H9 (cell line): ENCODE measurements at regions not wholly inside any gene's neighbourhood (a gene's known extent, or its start where the extent isn't known, plus 50 kb on each side); places are given as distances from the start of the nearest gene placed in this dataset.
"Not testable (repeated sequence)": the region's sequence is repeated elsewhere in the genome, so short reads cannot be mapped to it uniquely, and the experiment has no call there.

Experiments used
- DNase-seq: peaks from one replicate; pipeline ENCODE4 v3.0.0-alpha.2; 2017
- H2AFZ ChIP-seq: one replicate; pipeline ENCODE4 v1.6.1; 2013; ENCODE audit warnings: mild to moderate bottlenecking, low read length, control low read depth, moderate library complexity
- H2AK5ac ChIP-seq: 2 replicates; pipeline ENCODE4 v1.6.1; 2013; ENCODE audit warnings: low read length, control low read depth, mixed read lengths; ENCODE audit not compliant: insufficient read length
- H2BK120ac ChIP-seq: one replicate; pipeline ENCODE4 v1.6.1; 2013; ENCODE audit warnings: low read depth, mild to moderate bottlenecking, low read length, control low read depth, inconsistent platforms; ENCODE audit not compliant: poor library complexity, severe bottlenecking
- H2BK12ac ChIP-seq: 2 replicates; pipeline ENCODE4 v1.6.1; 2013; ENCODE audit warnings: low read length, control low read depth, mixed read lengths, low read depth; ENCODE audit not compliant: insufficient read length
- H2BK15ac ChIP-seq: 2 replicates; pipeline ENCODE4 v1.6.1; 2013; ENCODE audit warnings: low read depth, low read length, control low read depth
- H2BK20ac ChIP-seq: one replicate; pipeline ENCODE4 v1.6.1; 2013; ENCODE audit warnings: low read depth, mild to moderate bottlenecking, low read length, control low read depth, inconsistent platforms; ENCODE audit not compliant: poor library complexity, severe bottlenecking
- H2BK5ac ChIP-seq: 2 replicates; pipeline ENCODE4 v1.6.1; 2013; ENCODE audit warnings: low read length, control low read depth, mixed read lengths; ENCODE audit not compliant: insufficient read length
- H3K14ac ChIP-seq: 2 replicates; pipeline ENCODE4 v1.6.1; 2013; ENCODE audit warnings: low read length, control low read depth; ENCODE audit not compliant: insufficient read depth
- H3K18ac ChIP-seq: 2 replicates; pipeline ENCODE4 v1.6.1; 2013; ENCODE audit warnings: low read depth, mild to moderate bottlenecking, mixed read lengths, low read length, control low read depth; ENCODE audit not compliant: insufficient read length
- H3K23ac ChIP-seq: 2 replicates; pipeline ENCODE4 v1.6.1; 2013; ENCODE audit warnings: low read length, control low read depth, mixed read lengths, low read depth; ENCODE audit not compliant: insufficient read length
- H3K23me2 ChIP-seq: 2 replicates; pipeline ENCODE4 v1.6.1; 2013; ENCODE audit warnings: low read depth, mild to moderate bottlenecking, mixed read lengths, low read length, control low read depth; ENCODE audit not compliant: insufficient read length, poor library complexity, severe bottlenecking
- H3K27ac ChIP-seq: 2 replicates; pipeline ENCODE4 v1.5.1; 2013; ENCODE audit warnings: low read length, control low read depth, mixed read lengths, low read depth; ENCODE audit not compliant: insufficient read length
- H3K27me3 ChIP-seq: 2 replicates; pipeline ENCODE4 v1.6.1; 2013; ENCODE audit warnings: low read length, control low read depth, inconsistent platforms; ENCODE audit not compliant: insufficient read depth
- H3K4ac ChIP-seq: 2 replicates; pipeline ENCODE4 v1.6.1; 2013; ENCODE audit warnings: low read depth, mild to moderate bottlenecking, control low read depth, inconsistent platforms, low read length, moderate library complexity
- H3K4me1 ChIP-seq: 2 replicates; pipeline ENCODE4 v1.6.1; 2013; ENCODE audit warnings: low read length, control low read depth, inconsistent platforms; ENCODE audit not compliant: insufficient read depth
- H3K4me2 ChIP-seq: 2 replicates; pipeline ENCODE4 v1.6.1; 2013; ENCODE audit warnings: low read length, control low read depth, mixed read lengths; ENCODE audit not compliant: insufficient read length, insufficient read depth
- H3K56ac ChIP-seq: 2 replicates; pipeline ENCODE4 v1.6.1; 2013; ENCODE audit warnings: low read depth, mild to moderate bottlenecking, mixed read lengths, low read length, control low read depth; ENCODE audit not compliant: insufficient read length
- H3K79me1 ChIP-seq: 2 replicates; pipeline ENCODE4 v1.6.1; 2013; ENCODE audit warnings: low read depth, mild to moderate bottlenecking, moderate library complexity, low read length, control low read depth, inconsistent platforms; ENCODE audit not compliant: insufficient read depth, poor library complexity, severe bottlenecking
- H3K79me2 ChIP-seq: 2 replicates; pipeline ENCODE4 v1.6.1; 2013; ENCODE audit warnings: low read length, control low read depth, inconsistent platforms; ENCODE audit not compliant: insufficient read depth
- H3K9ac ChIP-seq: 2 replicates; pipeline ENCODE4 v1.6.1; 2013; ENCODE audit warnings: low read length, control low read depth, mixed read lengths; ENCODE audit not compliant: insufficient read length; ENCODE audit errors: extremely low read depth
- H3K9me3 ChIP-seq: one replicate; pipeline ENCODE4 v1.6.1; 2013; ENCODE audit warnings: low read depth, low read length, inconsistent platforms; ENCODE audit not compliant: control insufficient read depth
- H3T11ph ChIP-seq: one replicate; pipeline ENCODE4 v1.6.1; 2013; ENCODE audit warnings: mild to moderate bottlenecking, low read length, control low read depth, inconsistent platforms
- H4K20me1 ChIP-seq: one replicate; pipeline ENCODE4 v1.6.1; 2013; ENCODE audit not compliant: control insufficient read depth, insufficient read length, insufficient read depth
- H4K5ac ChIP-seq: 2 replicates; pipeline ENCODE4 v1.6.1; 2013; ENCODE audit warnings: low read depth, mild to moderate bottlenecking, mixed read lengths, low read length, control low read depth; ENCODE audit not compliant: insufficient read length
- H4K8ac ChIP-seq: replicated peaks from 2 replicates; pipeline ENCODE4 v1.6.1; 2013; ENCODE audit warnings: low read length, control low read depth, mixed read lengths, low read depth; ENCODE audit not compliant: insufficient read length
- H4K91ac ChIP-seq: 2 replicates; pipeline ENCODE4 v1.6.1; 2013; ENCODE audit warnings: low read depth, mild to moderate bottlenecking, moderate library complexity, mixed read lengths, low read length, control low read depth; ENCODE audit not compliant: insufficient read length
- H3K27ac Mint-ChIP-seq, 3 experiments: 2 replicates in 2 of 3; 3 replicates in 1 of 3; pipeline ENCODE4 v1.8.0; 2020 to 2021; ENCODE audit warnings: mixed read lengths in 3 of 3, mild to moderate bottlenecking in 1 of 3, moderate library complexity in 1 of 3
- H3K27me3 Mint-ChIP-seq: 2 replicates; pipeline ENCODE4 v1.8.0; 2021; ENCODE audit warnings: low read depth, mild to moderate bottlenecking, moderate library complexity, mixed read lengths
- H3K36me3 Mint-ChIP-seq, 3 experiments: 2 replicates in 2 of 3; 3 replicates in 1 of 3; pipeline ENCODE4 v1.8.0; 2020 to 2021; ENCODE audit warnings: low read depth in 3 of 3, mixed read lengths in 3 of 3; ENCODE audit not compliant: insufficient read depth in 1 of 3
- H3K4me1 Mint-ChIP-seq, 2 experiments: 2 replicates each; pipeline ENCODE4 v1.8.0; 2020; ENCODE audit warnings: mixed read lengths in 2 of 2
- H3K4me3 Mint-ChIP-seq, 2 experiments: 2 replicates in 1 of 2; 3 replicates in 1 of 2; pipeline ENCODE4 v1.8.0; 2020 to 2021; ENCODE audit warnings: mild to moderate bottlenecking in 2 of 2, mixed read lengths in 2 of 2, moderate library complexity in 1 of 2
- H3K9me3 Mint-ChIP-seq, 2 experiments: 2 replicates in 1 of 2; 3 replicates in 1 of 2; pipeline ENCODE4 v1.8.0; 2020; ENCODE audit warnings: mild to moderate bottlenecking in 2 of 2, mixed read lengths in 2 of 2, moderate library complexity in 1 of 2
- WGBS: extraction: QIAGEN DNeasy Blood & Tissue Kit; methylation state at CpG from one replicate; pipeline ENCODE4 v1.1.7; 2013; ENCODE audit warnings: missing lambda C conversion rate, low lambda C conversion rate, mixed read lengths; ENCODE audit not compliant: insufficient read length; ENCODE audit errors: extremely low coverage; 5-methylcytosine and 5-hydroxymethylcytosine counted together
- TF ChIP-seq, protein P1 (sequence below): fragments of 200-600 bp; sonication (generic); conservative IDR thresholded peaks from 3 replicates; pipeline ENCODE4 v1.8.0; 2021; ENCODE audit warnings: antibody characterized with exemption, mild to moderate bottlenecking

DNA sequence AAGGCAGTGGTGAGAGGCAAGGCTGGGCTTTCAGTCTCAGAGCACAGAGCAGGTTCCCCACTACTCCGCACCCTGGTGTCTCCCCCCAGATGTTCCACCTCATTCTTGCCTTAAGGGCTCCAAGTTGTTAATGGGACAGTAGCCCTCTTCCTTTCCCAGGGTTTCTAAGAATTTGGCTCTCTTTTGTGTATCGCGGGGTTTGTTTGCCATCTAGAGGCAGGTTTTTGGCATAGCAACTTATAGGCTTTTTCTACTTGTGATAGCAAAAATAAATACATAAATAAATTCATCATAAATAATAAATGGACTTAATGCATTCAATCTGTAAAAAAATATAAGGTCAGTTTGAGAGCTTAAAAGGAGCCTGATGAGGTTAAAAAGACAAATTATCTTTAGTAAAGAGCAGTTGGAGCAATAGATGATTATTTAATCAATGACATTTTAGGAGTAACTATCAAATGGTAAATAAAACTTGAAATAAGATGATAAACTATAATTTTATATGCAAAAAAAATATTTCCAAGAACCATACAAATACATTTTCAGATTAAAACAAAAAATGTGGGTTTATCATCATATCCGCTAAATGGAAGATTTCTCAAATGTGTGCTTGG lies 512.8 kb downstream of the FOXD4L5 start:
- not testable (repeated sequence) for H3K4me1 Mint-ChIP-seq, H3K36me3 Mint-ChIP-seq, H3T11ph ChIP-seq, H4K8ac ChIP-seq, H4K5ac ChIP-seq, H3K23me2 ChIP-seq, H3K27ac Mint-ChIP-seq, H3K9ac ChIP-seq, H2BK12ac ChIP-seq, H2BK15ac ChIP-seq, H3K79me1 ChIP-seq, H3K18ac ChIP-seq, H3K4ac ChIP-seq, H4K20me1 ChIP-seq, H3K4me3 Mint-ChIP-seq, H3K4me1 ChIP-seq, H3K23ac ChIP-seq, H2BK120ac ChIP-seq, H3K14ac ChIP-seq, H3K79me2 ChIP-seq, H3K9me3 ChIP-seq, H3K27me3 ChIP-seq, H2BK20ac ChIP-seq, H2AK5ac ChIP-seq, H3K56ac ChIP-seq, DNase-seq, H3K27ac ChIP-seq, H2BK5ac ChIP-seq, H4K91ac ChIP-seq, H3K9me3 Mint-ChIP-seq, H3K4me2 ChIP-seq, H2AFZ ChIP-seq
- TF ChIP-seq, protein P1, sequence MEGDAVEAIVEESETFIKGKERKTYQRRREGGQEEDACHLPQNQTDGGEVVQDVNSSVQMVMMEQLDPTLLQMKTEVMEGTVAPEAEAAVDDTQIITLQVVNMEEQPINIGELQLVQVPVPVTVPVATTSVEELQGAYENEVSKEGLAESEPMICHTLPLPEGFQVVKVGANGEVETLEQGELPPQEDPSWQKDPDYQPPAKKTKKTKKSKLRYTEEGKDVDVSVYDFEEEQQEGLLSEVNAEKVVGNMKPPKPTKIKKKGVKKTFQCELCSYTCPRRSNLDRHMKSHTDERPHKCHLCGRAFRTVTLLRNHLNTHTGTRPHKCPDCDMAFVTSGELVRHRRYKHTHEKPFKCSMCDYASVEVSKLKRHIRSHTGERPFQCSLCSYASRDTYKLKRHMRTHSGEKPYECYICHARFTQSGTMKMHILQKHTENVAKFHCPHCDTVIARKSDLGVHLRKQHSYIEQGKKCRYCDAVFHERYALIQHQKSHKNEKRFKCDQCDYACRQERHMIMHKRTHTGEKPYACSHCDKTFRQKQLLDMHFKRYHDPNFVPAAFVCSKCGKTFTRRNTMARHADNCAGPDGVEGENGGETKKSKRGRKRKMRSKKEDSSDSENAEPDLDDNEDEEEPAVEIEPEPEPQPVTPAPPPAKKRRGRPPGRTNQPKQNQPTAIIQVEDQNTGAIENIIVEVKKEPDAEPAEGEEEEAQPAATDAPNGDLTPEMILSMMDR, result peak; percentile 52
- H3K27me3 Mint-ChIP-seq, result peaks cover 39% of the 10 kb centered on the region
- WGBS, result no CpG with 5 or more reads among the region's 4 CpGs
